ENCODE measurements at regions not wholly inside any gene's neighbourhood (a gene's known extent, or its start where the extent isn't known, plus 50 kb on each side); places are given as distances from the start of the nearest gene placed in this dataset.

DNA sequence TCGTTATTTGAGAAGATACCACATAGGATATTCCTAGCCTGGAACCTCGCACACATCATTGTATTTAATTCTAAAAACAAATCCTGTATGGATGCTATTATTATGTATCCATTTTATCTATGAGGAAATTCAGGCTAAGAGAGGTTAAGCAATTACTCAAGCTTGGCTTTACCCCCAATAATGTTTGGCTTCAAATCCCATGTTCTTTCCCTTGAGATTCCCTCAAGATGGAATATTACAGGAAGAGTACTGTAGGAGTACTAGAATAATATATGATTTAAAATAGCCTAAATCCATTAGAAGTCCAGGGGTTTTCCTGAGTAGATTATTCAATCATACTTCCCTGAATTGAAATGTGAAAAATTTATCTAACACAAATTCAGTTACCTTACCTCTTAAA is 630.2 kb downstream of the ZNF385D start:
- no peak for DNase-seq
- Mint-ChIP-seq H3K9me3 (ENCODE audit: low read depth, unreplicated experiment) (peaks cover 3% of the 10 kb centered on the region), H3K36me3 (ENCODE audit: insufficient read depth, unreplicated experiment) (no peaks in the 10 kb centered on the region), H3K27ac (ENCODE audit: unreplicated experiment) (no peak overlapping the region), H3K4me1 (ENCODE audit: low read depth, unreplicated experiment) (no peaks in the 10 kb centered on the region), H3K4me3 (ENCODE audit: low read depth, unreplicated experiment) (no peak overlapping the region), H3K27me3 (ENCODE audit: unreplicated experiment) (no peaks in the 10 kb centered on the region)
- TF ChIP-seq, protein P1, sequence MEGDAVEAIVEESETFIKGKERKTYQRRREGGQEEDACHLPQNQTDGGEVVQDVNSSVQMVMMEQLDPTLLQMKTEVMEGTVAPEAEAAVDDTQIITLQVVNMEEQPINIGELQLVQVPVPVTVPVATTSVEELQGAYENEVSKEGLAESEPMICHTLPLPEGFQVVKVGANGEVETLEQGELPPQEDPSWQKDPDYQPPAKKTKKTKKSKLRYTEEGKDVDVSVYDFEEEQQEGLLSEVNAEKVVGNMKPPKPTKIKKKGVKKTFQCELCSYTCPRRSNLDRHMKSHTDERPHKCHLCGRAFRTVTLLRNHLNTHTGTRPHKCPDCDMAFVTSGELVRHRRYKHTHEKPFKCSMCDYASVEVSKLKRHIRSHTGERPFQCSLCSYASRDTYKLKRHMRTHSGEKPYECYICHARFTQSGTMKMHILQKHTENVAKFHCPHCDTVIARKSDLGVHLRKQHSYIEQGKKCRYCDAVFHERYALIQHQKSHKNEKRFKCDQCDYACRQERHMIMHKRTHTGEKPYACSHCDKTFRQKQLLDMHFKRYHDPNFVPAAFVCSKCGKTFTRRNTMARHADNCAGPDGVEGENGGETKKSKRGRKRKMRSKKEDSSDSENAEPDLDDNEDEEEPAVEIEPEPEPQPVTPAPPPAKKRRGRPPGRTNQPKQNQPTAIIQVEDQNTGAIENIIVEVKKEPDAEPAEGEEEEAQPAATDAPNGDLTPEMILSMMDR (IDR thresholded peaks at IDR 0.05; ENCODE audit: unreplicated experiment), result no peak
- intact Hi-C loops (cut with micrococcal nuclease; ENCODE audit: unreplicated experiment), result no loop called here
- CTCF ChIA-PET, result no interaction called here
- no TSS peak for BruUV-seq (replicated peaks)

DNA sequence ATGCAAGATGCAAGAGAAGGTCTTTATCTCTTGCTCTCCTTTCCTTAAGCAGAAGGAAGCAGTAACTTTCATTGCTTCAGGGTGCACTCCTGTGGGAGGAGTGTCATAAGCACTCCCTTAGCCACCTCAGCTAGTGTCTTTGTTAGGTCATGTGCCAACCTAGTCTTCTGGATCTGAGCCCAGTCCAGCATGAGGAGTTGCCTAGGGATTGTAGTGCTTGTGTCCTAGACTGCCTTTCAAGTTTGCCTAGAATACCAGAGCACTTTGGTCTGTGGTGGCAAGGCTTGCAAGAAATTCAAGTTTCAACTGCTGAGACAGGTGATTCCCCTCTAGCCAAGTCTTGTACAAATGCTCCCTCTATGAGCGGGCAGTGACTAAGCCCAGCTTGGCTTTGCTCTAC is 633.6 kb downstream of the ZNF385D start:
- H3K27ac Mint-ChIP-seq (ENCODE audit: unreplicated experiment), result no peak overlapping the region
- CTCF ChIA-PET, result no interaction called here
- H3K4me3 Mint-ChIP-seq (ENCODE audit: low read depth, unreplicated experiment), result no peak overlapping the region
- BruUV-seq (replicated peaks), result no TSS peak
- H3K36me3 Mint-ChIP-seq (ENCODE audit: insufficient read depth, unreplicated experiment), result no peaks in the 10 kb centered on the region
- no peaks in the 10 kb centered on the region for H3K4me1 Mint-ChIP-seq (ENCODE audit: low read depth, unreplicated experiment)
- H3K9me3 Mint-ChIP-seq (ENCODE audit: low read depth, unreplicated experiment), result peaks cover 3% of the 10 kb centered on the region
- intact Hi-C loops (cut with micrococcal nuclease; ENCODE audit: unreplicated experiment), result no loop called here
- no peaks in the 10 kb centered on the region for H3K27me3 Mint-ChIP-seq (ENCODE audit: unreplicated experiment)
- TF ChIP-seq, protein P1 (IDR thresholded peaks at IDR 0.05; ENCODE audit: unreplicated experiment), result no peak
- DNase-seq, result no peak

DNA sequence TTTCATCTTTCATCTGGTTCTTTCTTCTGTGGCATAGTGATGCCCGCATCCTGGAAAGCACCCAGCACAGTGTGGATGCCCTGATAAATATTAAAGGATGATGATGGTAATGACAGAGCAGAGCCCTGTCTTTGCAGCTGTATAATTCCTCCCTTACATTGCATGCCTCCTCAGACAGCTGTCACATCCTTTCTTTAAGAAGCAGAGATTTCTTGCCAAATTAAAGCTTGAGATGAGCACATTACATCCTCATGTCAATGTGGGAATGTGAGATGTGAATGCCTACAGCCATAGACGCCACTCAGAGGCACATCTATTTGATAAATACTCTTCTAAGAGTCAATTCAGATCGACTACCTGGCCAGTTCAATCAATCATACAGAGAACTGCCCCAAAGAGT is 642.0 kb downstream of the ZNF385D start:
- TF ChIP-seq, protein P1 (IDR thresholded peaks at IDR 0.05; ENCODE audit: unreplicated experiment), result no peak
- Mint-ChIP-seq H3K4me3 (ENCODE audit: low read depth, unreplicated experiment) (no peak overlapping the region), H3K4me1 (ENCODE audit: low read depth, unreplicated experiment) (no peaks in the 10 kb centered on the region), H3K9me3 (ENCODE audit: low read depth, unreplicated experiment) (peaks cover 9% of the 10 kb centered on the region), H3K27ac (ENCODE audit: unreplicated experiment) (no peak overlapping the region), H3K36me3 (ENCODE audit: insufficient read depth, unreplicated experiment) (no peaks in the 10 kb centered on the region), H3K27me3 (ENCODE audit: unreplicated experiment) (no peaks in the 10 kb centered on the region)
- intact Hi-C loops (cut with micrococcal nuclease; ENCODE audit: unreplicated experiment), result no loop called here
- CTCF ChIA-PET, result no interaction called here
- DNase-seq, result no peak
- BruUV-seq (replicated peaks), result no TSS peak

DNA sequence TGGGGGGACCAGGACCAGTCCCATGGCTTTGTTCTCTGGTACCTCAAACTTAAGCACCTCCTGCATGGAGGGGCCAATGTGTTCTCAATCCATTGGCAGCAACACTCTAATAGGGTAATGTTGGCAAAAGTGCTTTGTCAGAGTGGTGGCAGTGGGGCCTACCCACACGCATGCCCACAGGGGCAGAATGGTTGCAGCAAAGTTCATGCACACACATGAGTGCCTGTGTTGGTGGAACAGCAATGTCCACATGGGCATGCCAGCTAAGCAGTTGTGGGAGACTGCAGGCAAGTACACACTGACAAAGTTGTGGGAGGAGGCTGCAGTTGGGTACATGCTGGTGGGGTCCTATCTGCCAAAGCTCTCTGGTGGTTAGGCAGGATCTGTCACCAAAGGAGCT is 645.2 kb downstream of the ZNF385D start:
- Mint-ChIP-seq H3K4me3 (ENCODE audit: low read depth, unreplicated experiment) (no peak overlapping the region), H3K27me3 (ENCODE audit: unreplicated experiment) (no peaks in the 10 kb centered on the region), H3K9me3 (ENCODE audit: low read depth, unreplicated experiment) (peaks cover 6% of the 10 kb centered on the region), H3K36me3 (ENCODE audit: insufficient read depth, unreplicated experiment) (no peaks in the 10 kb centered on the region), H3K4me1 (ENCODE audit: low read depth, unreplicated experiment) (no peaks in the 10 kb centered on the region), H3K27ac (ENCODE audit: unreplicated experiment) (no peak overlapping the region)
- TF ChIP-seq, protein P1 (IDR thresholded peaks at IDR 0.05; ENCODE audit: unreplicated experiment), result no peak
- BruUV-seq (replicated peaks), result no TSS peak
- CTCF ChIA-PET, result no interaction called here
- no peak for DNase-seq
- intact Hi-C loops (cut with micrococcal nuclease; ENCODE audit: unreplicated experiment), result no loop called here

Measured in Calu3 (cell line).